RWPE1 (cell line): ENCODE measurements at regions not wholly inside any gene's neighbourhood (a gene's known extent, or its start where the extent isn't known, plus 50 kb on each side); places are given as distances from the start of the nearest gene placed in this dataset.

Source experiments
- CTCF ChIA-PET: fragments of 350-600 bp; sonication (Branson Sonifier 250); formaldehyde crosslinking; extraction: SDS; loops from one replicate; lab custom pipeline; 2021; lab: Yijun Ruan, JAX
- POLR2A ChIA-PET: fragments of 400-600 bp; formaldehyde crosslinking; extraction: SDS; loops from one replicate; lab custom pipeline; 2020; ENCODE audit warnings: antibody characterized with exemption; ENCODE audit not compliant: low non-redundant PET; lab: Yijun Ruan, JAX
- DNase-seq: peaks from one replicate; pipeline ENCODE4 v3.0.0; 2012; ENCODE audit warnings: low spot score
- H3K27ac ChIP-seq: fragments of 450-650 bp; 2 replicates; pipeline ENCODE4 v1.5.1; 2017
- CTCF ChIP-seq: fragments of 450-650 bp; conservative IDR thresholded peaks from 2 replicates; pipeline ENCODE4 v1.5.1; 2017; ENCODE audit warnings: low read depth, mild to moderate bottlenecking

GRCh38 chr10:47167591-47167990 is 132.4 kb upstream of the GDF10 start:
- ChIA-PET POLR2A (no interaction called here), CTCF (interaction anchor here (0.6 to 1.1 kb wide), 2 partner anchors 15 to 280 kb away, joined by 3 read pairs; no protein-coding TSS in a partner anchor)
- H3K27ac ChIP-seq = no peak overlapping the region
- no peak for TF ChIP-seq CTCF
- no peak for DNase-seq

- H3K27ac ChIP-seq = no peak overlapping the region
- ChIA-PET CTCF (no interaction called here), POLR2A (no interaction called here)
- DNase-seq = no peak
- no peak for TF ChIP-seq CTCF
These were observed 130.4 kb upstream of the GDF10 start for GRCh38 chr10:47169581-47169980.

GRCh38 chr10:47173929-47174442 is 126.0 kb upstream of the GDF10 start:
- TF ChIP-seq CTCF = no peak
- ChIA-PET CTCF (no interaction called here), POLR2A (interaction anchor here (0.6 kb wide), 1 partner anchor 111 kb away, joined by 3 read pairs; no protein-coding TSS in a partner anchor)
- no peak overlapping the region for H3K27ac ChIP-seq
- DNase-seq = no peak

GRCh38 chr10:47175181-47176123 is 124.5 kb upstream of the GDF10 start:
- no peak for TF ChIP-seq CTCF

GRCh38 chr10:47176206-47176902 is 123.6 kb upstream of the GDF10 start:
- ChIA-PET CTCF (no interaction called here), POLR2A (no interaction called here)
- H3K27ac ChIP-seq = no peak overlapping the region
- no peak for TF ChIP-seq CTCF
- no peak for DNase-seq

More at GRCh38 chr10:47175181-47176123, 124.5 kb upstream of the GDF10 start:
- no peak for DNase-seq
- H3K27ac ChIP-seq = no peak overlapping the region
- ChIA-PET CTCF (no interaction called here), POLR2A (no interaction called here)
